PFSK-1 (cell line): ENCODE measurements at regions not wholly inside any gene's neighbourhood (a gene's known extent, or its start where the extent isn't known, plus 50 kb on each side); places are given as distances from the start of the nearest gene placed in this dataset.

Experiments
- FOXP2 ChIP-seq: optimal IDR thresholded peaks from 2 replicates; pipeline ENCODE3; 2011; ENCODE audit warnings: borderline replicate concordance, control low read depth, inconsistent platforms; ENCODE audit not compliant: insufficient read depth; ENCODE audit errors: extremely low read length, extremely low read depth
- POLR2AphosphoS5 ChIP-seq: IDR thresholded peaks from 2 replicates; pipeline ENCODE4 v1.6.1; 2012; ENCODE audit warnings: low read depth, mild to moderate bottlenecking, control low read depth, low read length, moderate library complexity
- SIN3A ChIP-seq: IDR thresholded peaks from 2 replicates; pipeline ENCODE4 v1.6.1; 2012; ENCODE audit warnings: mild to moderate bottlenecking, low read length, moderate library complexity, borderline replicate concordance; ENCODE audit not compliant: insufficient read depth
- TAF1 ChIP-seq: IDR thresholded peaks from 2 replicates; pipeline ENCODE4 v1.6.1; 2012; ENCODE audit warnings: low read length, control low read depth, borderline replicate concordance; ENCODE audit not compliant: insufficient read depth
- TF ChIP-seq, protein P1 (sequence below), 2 experiments: IDR thresholded peaks; 2 replicates each; pipeline versions ENCODE4 v1.6.1 to v1.8.0; 2011 to 2012; ENCODE audit warnings: low read depth in 2 of 2, low read length in 2 of 2, control low read depth in 1 of 2, inconsistent platforms in 1 of 2, mild to moderate bottlenecking in 1 of 2, moderate library complexity in 1 of 2; ENCODE audit not compliant: insufficient read depth in 1 of 2

DNA sequence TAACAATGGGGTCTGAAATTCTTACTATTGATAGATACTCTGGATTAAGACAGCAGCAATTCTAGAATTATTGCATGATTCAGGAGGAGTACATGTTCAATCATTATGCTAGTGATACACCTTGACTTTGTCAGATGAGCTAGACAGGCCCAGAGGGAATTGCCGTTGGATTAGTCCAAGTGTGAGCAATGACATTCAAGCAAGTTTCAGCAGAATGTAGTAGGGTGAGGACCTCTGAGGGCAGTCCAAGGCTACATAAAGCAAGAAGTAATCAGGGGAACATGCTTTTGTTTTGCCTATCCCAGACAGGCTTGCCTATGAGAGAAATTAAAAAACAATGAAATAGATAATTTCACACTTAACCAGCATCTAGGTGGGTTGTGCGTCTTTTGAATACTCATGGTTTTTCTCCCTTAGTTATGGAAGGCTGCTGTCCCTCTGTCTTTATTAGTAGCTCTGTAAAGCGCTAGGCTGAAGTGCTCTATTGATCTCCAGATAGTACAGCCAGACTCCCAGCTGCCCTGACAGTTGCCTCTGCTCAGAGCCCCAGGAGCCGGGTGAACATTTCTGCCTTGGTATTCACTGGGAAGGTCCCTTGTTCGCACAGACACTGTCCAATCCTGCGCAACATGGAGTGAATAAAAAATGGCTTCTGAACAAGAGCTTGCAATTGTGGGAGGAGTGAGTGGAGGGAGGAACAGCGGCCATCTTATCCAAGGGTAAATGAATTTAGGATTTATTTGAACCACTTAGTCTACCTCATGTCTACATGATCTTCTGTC, 316.6 kb upstream of the ONECUT1 start:
- TF ChIP-seq FOXP2 (no peak), POLR2AphosphoS5 (no peak), SIN3A (no peak), TAF1 (no peak)
- TF ChIP-seq, protein P1, sequence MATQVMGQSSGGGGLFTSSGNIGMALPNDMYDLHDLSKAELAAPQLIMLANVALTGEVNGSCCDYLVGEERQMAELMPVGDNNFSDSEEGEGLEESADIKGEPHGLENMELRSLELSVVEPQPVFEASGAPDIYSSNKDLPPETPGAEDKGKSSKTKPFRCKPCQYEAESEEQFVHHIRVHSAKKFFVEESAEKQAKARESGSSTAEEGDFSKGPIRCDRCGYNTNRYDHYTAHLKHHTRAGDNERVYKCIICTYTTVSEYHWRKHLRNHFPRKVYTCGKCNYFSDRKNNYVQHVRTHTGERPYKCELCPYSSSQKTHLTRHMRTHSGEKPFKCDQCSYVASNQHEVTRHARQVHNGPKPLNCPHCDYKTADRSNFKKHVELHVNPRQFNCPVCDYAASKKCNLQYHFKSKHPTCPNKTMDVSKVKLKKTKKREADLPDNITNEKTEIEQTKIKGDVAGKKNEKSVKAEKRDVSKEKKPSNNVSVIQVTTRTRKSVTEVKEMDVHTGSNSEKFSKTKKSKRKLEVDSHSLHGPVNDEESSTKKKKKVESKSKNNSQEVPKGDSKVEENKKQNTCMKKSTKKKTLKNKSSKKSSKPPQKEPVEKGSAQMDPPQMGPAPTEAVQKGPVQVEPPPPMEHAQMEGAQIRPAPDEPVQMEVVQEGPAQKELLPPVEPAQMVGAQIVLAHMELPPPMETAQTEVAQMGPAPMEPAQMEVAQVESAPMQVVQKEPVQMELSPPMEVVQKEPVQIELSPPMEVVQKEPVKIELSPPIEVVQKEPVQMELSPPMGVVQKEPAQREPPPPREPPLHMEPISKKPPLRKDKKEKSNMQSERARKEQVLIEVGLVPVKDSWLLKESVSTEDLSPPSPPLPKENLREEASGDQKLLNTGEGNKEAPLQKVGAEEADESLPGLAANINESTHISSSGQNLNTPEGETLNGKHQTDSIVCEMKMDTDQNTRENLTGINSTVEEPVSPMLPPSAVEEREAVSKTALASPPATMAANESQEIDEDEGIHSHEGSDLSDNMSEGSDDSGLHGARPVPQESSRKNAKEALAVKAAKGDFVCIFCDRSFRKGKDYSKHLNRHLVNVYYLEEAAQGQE (IDR thresholded peaks at IDR 0.05; ENCODE audit: insufficient read depth in 1 of 2, low read depth in 2 of 2, low read length in 2 of 2), result no peak

DNA sequence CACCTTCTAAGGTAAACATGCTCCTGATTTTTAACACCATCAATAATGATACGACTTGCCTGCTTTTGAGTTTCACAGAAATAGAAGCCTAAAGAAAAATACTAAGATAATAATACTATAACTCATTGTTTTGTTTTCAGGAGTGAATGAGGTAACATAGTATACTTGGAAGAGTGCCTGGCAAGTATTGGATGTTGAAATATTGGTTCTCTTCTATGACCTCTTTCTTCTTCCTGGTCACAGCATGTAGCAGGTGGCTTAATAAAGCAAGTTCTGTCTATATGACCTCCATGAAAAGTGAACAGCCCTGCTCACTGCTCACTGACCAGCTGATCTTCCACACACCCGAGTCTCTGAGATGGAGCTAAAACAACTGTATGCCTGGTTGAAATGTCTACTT, 312.3 kb upstream of the ONECUT1 start:
- TF ChIP-seq TAF1 (no peak), FOXP2 (no peak), SIN3A (no peak), POLR2AphosphoS5 (no peak)
- TF ChIP-seq, protein P1 (IDR thresholded peaks at IDR 0.05; ENCODE audit: insufficient read depth in 1 of 2, low read depth in 2 of 2, low read length in 2 of 2), result no peak

DNA sequence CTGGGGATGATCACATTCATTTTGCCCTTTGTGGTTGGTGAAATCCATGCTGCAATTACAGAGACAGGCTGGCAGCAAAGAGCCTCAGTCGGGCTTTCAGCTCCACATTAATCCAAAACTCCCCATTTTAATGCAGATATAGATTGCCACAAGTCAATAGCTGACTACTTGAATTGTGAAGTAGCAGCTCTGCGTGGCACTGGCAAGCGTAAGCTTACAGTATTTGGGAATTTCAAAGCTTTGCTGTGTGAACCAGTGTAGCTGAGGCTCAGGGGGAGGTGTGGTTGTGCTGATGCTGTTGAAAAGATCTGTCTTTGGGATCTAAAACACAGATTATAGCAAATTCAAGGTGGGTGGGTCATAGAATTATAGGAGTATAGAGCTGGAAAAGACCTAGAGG, 290.3 kb upstream of the ONECUT1 start:
- no peak for TF ChIP-seq TAF1
- no peak for TF ChIP-seq SIN3A
- no peak for TF ChIP-seq POLR2AphosphoS5
- TF ChIP-seq, protein P1 (IDR thresholded peaks at IDR 0.05; ENCODE audit: insufficient read depth in 1 of 2, low read depth in 2 of 2, low read length in 2 of 2), result no peak
- TF ChIP-seq FOXP2, result no peak

DNA sequence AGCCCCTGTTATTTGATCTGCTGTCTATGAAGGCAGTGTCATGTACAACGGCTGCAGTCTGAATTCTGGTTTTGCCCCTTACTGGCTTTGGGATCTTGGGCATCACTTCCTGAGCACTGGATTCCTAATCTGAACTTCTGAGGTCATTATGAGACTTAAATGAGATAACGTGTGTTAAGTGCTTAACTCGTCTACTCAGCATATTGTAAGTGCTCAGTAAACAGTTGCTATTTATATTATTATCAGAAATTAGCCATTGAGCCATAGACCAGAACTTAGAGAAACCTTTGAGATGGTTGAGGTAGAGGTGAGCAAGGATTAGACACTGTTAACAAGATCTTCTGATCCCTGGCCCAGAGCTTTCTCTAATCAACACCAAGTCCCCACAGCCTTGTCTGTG, 284.1 kb upstream of the ONECUT1 start:
- TF ChIP-seq POLR2AphosphoS5, result no peak
- TF ChIP-seq FOXP2, result no peak
- no peak for TF ChIP-seq SIN3A
- no peak for TF ChIP-seq TAF1
- TF ChIP-seq, protein P1 (IDR thresholded peaks at IDR 0.05; ENCODE audit: insufficient read depth in 1 of 2, low read depth in 2 of 2, low read length in 2 of 2), result no peak
